ENCODE measurements at regions not wholly inside any gene's neighbourhood (a gene's known extent, or its start where the extent isn't known, plus 50 kb on each side); places are given as distances from the start of the nearest gene placed in this dataset.

DNA sequence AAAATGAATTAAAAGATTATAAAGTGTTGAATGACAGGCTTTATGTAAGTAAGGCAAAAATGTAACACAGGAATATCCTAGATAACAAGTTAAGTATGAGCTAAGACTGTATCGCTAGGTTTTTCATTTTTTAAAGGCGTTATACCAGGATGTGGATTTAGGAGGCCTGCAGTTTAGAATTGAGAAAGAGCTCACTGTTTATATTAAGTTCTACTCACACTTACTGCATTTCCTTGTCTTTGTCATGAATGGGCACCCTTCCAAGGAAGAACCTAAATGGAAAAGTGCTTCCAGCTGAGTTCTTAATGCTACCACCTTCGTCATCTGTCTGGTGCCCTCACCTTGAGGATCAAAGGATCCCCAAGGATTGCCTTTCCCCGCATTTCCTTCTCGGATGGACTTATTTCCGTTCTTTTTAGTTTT is 148.7 kb downstream of the SOX4 start:
- Histone ChIP-seq H3K9ac (ENCODE audit: low read depth, low read length) (no peak overlapping the region), H3K4me3 (ENCODE audit: low read depth in 1 of 2, low read length in 2 of 2) (no peak overlapping the region), H3K9me3 (ENCODE audit: insufficient read depth, low read length, severe bottlenecking) (no peaks in the 10 kb centered on the region), H3K27me3 (ENCODE audit: insufficient read depth, low read length, poor library complexity) (no peaks in the 10 kb centered on the region), H2AFZ (ENCODE audit: low read depth, low read length) (no peak overlapping the region), H3K4me1 (ENCODE audit: insufficient read depth, low read length) (peaks cover 20% of the 10 kb centered on the region), H4K20me1 (ENCODE audit: insufficient read depth, low read length) (peaks cover 7% of the 10 kb centered on the region; the same call in 1 of the 2 replicates), H3K27ac (ENCODE audit: low read length) (no peak overlapping the region), H3K4me2 (ENCODE audit: insufficient read depth, low read length) (no peak overlapping the region), H3K79me2 (ENCODE audit: insufficient read depth, low read length) (peaks cover 91% of the 10 kb centered on the region), H3K36me3 (ENCODE audit: insufficient read depth, low read length) (peaks cover 3% of the 10 kb centered on the region; the same call in 1 of the 2 replicates)
- TF ChIP-seq, protein P1, sequence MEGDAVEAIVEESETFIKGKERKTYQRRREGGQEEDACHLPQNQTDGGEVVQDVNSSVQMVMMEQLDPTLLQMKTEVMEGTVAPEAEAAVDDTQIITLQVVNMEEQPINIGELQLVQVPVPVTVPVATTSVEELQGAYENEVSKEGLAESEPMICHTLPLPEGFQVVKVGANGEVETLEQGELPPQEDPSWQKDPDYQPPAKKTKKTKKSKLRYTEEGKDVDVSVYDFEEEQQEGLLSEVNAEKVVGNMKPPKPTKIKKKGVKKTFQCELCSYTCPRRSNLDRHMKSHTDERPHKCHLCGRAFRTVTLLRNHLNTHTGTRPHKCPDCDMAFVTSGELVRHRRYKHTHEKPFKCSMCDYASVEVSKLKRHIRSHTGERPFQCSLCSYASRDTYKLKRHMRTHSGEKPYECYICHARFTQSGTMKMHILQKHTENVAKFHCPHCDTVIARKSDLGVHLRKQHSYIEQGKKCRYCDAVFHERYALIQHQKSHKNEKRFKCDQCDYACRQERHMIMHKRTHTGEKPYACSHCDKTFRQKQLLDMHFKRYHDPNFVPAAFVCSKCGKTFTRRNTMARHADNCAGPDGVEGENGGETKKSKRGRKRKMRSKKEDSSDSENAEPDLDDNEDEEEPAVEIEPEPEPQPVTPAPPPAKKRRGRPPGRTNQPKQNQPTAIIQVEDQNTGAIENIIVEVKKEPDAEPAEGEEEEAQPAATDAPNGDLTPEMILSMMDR (IDR thresholded peaks at IDR 0.05; ENCODE audit: borderline replicate concordance, extremely low read depth, low read length, poor library complexity, severe bottlenecking) = no peak
- no peak for TF ChIP-seq EZH2 (IDR thresholded peaks at IDR 0.05; ENCODE audit: borderline replicate concordance, low read depth, low read length, severe bottlenecking)
- ATAC-seq (ENCODE audit: insufficient read depth, low read depth) (no peak), DNase-seq (no peak)

DNA sequence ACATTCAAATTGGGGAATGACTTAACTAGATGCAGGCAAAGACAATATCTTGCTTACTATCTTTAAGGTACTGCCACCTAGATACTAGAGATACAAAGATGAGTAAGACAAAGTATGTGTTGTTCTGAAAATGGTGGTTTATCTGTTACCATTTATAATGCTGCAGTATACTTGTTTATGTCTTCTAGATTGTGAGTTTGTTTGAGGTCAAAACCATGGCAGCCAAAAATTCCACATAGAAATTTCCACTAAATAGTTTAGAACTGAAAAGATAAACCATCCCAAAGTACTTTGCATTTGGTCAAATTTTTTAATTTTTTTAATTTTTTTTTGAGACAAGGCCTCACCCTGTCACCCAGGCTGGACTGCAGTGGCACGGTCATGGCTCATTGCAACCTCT is 150.8 kb downstream of the SOX4 start:
- no peak for ATAC-seq (ENCODE audit: insufficient read depth, low read depth)
- H3K27me3 ChIP-seq (ENCODE audit: insufficient read depth, low read length, poor library complexity) = no peaks in the 10 kb centered on the region

DNA sequence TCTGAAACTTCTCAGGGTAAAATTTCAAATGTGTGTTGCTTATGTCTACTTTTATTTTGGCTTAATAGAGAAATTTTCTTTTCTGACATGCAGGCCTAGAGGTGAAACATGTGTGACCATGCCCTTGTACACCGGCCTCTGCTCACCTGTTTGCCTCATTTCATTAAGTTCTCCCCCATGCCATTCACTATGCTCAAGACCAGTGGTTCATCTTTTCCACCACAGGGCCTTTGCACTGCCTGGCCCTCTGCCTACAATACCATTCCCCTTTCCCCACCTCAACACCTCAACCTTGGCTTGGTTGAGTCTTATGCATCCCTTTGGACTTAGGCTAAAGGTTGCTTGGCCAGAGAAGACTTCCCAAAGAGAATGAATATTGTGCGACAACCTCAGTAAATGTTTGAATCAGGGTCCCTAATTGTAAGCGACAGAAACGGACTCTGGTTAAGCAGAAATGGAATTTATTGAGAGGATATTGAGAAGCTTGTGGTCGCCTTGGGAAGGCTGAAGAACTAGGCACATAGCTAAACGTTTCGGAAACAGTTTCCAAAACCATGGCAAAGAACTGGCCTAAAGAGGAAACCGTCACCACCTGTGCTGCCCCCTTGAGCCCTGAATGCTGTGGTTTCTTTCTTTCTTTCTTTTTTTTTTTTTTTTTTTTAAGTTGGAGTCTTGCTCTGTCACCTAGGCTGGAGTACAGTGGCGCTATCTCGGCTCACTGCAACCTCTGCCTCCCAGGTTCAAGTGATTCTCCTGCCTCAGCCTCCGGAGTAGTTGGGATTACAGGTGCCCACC is 152.2 kb downstream of the SOX4 start:
- no peak overlapping the region for H3K4me2 ChIP-seq (ENCODE audit: insufficient read depth, low read length)
- H3K79me2 ChIP-seq (ENCODE audit: insufficient read depth, low read length) = peaks cover 92% of the 10 kb centered on the region
- H3K4me3 ChIP-seq (ENCODE audit: low read depth in 1 of 2, low read length in 2 of 2) = no peak overlapping the region
- H3K9me3 ChIP-seq (ENCODE audit: insufficient read depth, low read length, severe bottlenecking) = no peaks in the 10 kb centered on the region
- H2AFZ ChIP-seq (ENCODE audit: low read depth, low read length) = no peak overlapping the region
- no peaks in the 10 kb centered on the region for H4K20me1 ChIP-seq (ENCODE audit: insufficient read depth, low read length)
- no peak overlapping the region for H3K9ac ChIP-seq (ENCODE audit: low read depth, low read length)
- no peak overlapping the region; the same call in 1 of the 2 replicates for H3K27ac ChIP-seq (ENCODE audit: low read length)
- peak; percentile 35 for DNase-seq
- TF ChIP-seq, protein P1 (IDR thresholded peaks at IDR 0.05; ENCODE audit: borderline replicate concordance, extremely low read depth, low read length, poor library complexity, severe bottlenecking) = peak; percentile 39
- TF ChIP-seq EZH2 (IDR thresholded peaks at IDR 0.05; ENCODE audit: borderline replicate concordance, low read depth, low read length, severe bottlenecking) = no peak
- ATAC-seq (ENCODE audit: insufficient read depth, low read depth) = no peak
- H3K4me1 ChIP-seq (ENCODE audit: insufficient read depth, low read length) = peaks cover 49% of the 10 kb centered on the region
- H3K36me3 ChIP-seq (ENCODE audit: insufficient read depth, low read length) = peaks cover 3% of the 10 kb centered on the region; the same call in 1 of the 2 replicates
- no peaks in the 10 kb centered on the region for H3K27me3 ChIP-seq (ENCODE audit: insufficient read depth, low read length, poor library complexity)

More for the DNA sequence above, 150.8 kb downstream of the SOX4 start:
- Histone ChIP-seq H3K4me2 (ENCODE audit: insufficient read depth, low read length) (no peak overlapping the region), H3K9ac (ENCODE audit: low read depth, low read length) (no peak overlapping the region), H3K4me3 (ENCODE audit: low read depth in 1 of 2, low read length in 2 of 2) (no peak overlapping the region), H3K9me3 (ENCODE audit: insufficient read depth, low read length, severe bottlenecking) (no peaks in the 10 kb centered on the region), H2AFZ (ENCODE audit: low read depth, low read length) (no peak overlapping the region), H3K27ac (ENCODE audit: low read length) (no peak overlapping the region), H4K20me1 (ENCODE audit: insufficient read depth, low read length) (peaks cover 6% of the 10 kb centered on the region; the same call in 1 of the 2 replicates), H3K36me3 (ENCODE audit: insufficient read depth, low read length) (peaks cover 3% of the 10 kb centered on the region; the same call in 1 of the 2 replicates), H3K79me2 (ENCODE audit: insufficient read depth, low read length) (peaks cover 91% of the 10 kb centered on the region), H3K4me1 (ENCODE audit: insufficient read depth, low read length) (peaks cover 40% of the 10 kb centered on the region)
- TF ChIP-seq, protein P1 (IDR thresholded peaks at IDR 0.05; ENCODE audit: borderline replicate concordance, extremely low read depth, low read length, poor library complexity, severe bottlenecking) = no peak
- TF ChIP-seq EZH2 (IDR thresholded peaks at IDR 0.05; ENCODE audit: borderline replicate concordance, low read depth, low read length, severe bottlenecking) = no peak
- no peak for DNase-seq
